K562 (cell line): ENCODE measurements at regions not wholly inside any gene's neighbourhood (a gene's known extent, or its start where the extent isn't known, plus 50 kb on each side); places are given as distances from the start of the nearest gene placed in this dataset.

ENCODE experiments used
- HDGF ChIP-seq: fragments of 450-650 bp; IDR thresholded peaks from 2 replicates; pipeline ENCODE4 v1.6.1; 2016
- KAT7 ChIP-seq: sonication (generic); formaldehyde crosslinking; IDR thresholded peaks from 2 replicates; pipeline ENCODE4 v1.8.0; 2022; ENCODE audit warnings: missing genetic modification reagents, mild to moderate bottlenecking, borderline replicate concordance
- MGA ChIP-seq: fragments of 450-650 bp; IDR thresholded peaks from 2 replicates; pipeline ENCODE4 v1.6.1; 2016; ENCODE audit warnings: mild to moderate bottlenecking, moderate library complexity
- TF ChIP-seq, protein P1 (sequence below): fragments of 150-350 bp; IDR thresholded peaks from 2 replicates; pipeline ENCODE4 v1.6.1; 2014; ENCODE audit warnings: low read depth, mild to moderate bottlenecking, low read length, borderline replicate concordance

DNA sequence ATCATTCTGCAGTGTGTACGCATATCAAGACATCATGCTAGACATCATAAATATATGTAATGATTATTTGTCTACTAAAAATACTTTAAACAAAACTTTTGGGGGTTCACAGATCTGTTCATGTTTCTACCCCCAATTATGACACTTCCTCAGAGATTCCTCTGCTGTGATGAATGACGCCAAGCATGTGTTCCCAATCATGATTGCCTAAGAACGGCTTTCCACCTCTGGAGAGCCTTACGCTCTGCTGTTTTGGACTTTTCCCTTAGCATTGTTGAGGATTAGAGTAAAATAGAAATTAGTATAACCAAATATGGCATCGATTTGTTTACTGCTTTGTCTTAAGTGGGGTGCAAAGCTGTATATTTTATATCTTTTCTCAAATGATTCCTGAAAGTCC, 236.3 kb upstream of the IGFBP3 start (continued):
- TF ChIP-seq MGA: no peak
- TF ChIP-seq, protein P1, sequence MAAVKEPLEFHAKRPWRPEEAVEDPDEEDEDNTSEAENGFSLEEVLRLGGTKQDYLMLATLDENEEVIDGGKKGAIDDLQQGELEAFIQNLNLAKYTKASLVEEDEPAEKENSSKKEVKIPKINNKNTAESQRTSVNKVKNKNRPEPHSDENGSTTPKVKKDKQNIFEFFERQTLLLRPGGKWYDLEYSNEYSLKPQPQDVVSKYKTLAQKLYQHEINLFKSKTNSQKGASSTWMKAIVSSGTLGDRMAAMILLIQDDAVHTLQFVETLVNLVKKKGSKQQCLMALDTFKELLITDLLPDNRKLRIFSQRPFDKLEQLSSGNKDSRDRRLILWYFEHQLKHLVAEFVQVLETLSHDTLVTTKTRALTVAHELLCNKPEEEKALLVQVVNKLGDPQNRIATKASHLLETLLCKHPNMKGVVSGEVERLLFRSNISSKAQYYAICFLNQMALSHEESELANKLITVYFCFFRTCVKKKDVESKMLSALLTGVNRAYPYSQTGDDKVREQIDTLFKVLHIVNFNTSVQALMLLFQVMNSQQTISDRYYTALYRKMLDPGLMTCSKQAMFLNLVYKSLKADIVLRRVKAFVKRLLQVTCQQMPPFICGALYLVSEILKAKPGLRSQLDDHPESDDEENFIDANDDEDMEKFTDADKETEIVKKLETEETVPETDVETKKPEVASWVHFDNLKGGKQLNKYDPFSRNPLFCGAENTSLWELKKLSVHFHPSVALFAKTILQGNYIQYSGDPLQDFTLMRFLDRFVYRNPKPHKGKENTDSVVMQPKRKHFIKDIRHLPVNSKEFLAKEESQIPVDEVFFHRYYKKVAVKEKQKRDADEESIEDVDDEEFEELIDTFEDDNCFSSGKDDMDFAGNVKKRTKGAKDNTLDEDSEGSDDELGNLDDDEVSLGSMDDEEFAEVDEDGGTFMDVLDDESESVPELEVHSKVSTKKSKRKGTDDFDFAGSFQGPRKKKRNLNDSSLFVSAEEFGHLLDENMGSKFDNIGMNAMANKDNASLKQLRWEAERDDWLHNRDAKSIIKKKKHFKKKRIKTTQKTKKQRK: no peak
- no peak for TF ChIP-seq KAT7 (CRISPR knock-in tag)
- TF ChIP-seq HDGF: no peak
